ENCODE measurements at regions not wholly inside any gene's neighbourhood (a gene's known extent, or its start where the extent isn't known, plus 50 kb on each side); places are given as distances from the start of the nearest gene placed in this dataset.

GRCh38 chr20:50293284-50294139 lies 102.9 kb downstream of the CEBPB start:
- TF ChIP-seq POLR2A (IDR thresholded peaks at IDR 0.05) (no peak), CTCF (IDR thresholded peaks at IDR 0.05) (no peak)
